NT2/D1 (cell line): ENCODE measurements at regions not wholly inside any gene's neighbourhood (a gene's known extent, or its start where the extent isn't known, plus 50 kb on each side); places are given as distances from the start of the nearest gene placed in this dataset.

ENCODE experiments used
- DNase-seq: peaks from one replicate; pipeline ENCODE4 v3.0.0-alpha.2; 2011; ENCODE audit warnings: low read depth, low spot score
- H3K27me3 ChIP-seq: 2 replicates; pipeline ENCODE4 v1.6.0; 2011; ENCODE audit warnings: mild to moderate bottlenecking; ENCODE audit not compliant: insufficient read length, insufficient read depth
- H3K36me3 ChIP-seq: 2 replicates; pipeline ENCODE4 v1.6.1; 2011; ENCODE audit warnings: mild to moderate bottlenecking, low read length, mixed read lengths; ENCODE audit not compliant: insufficient read depth, insufficient read length
- H3K4me1 ChIP-seq: 2 replicates; pipeline ENCODE4 v1.5.1; 2011; ENCODE audit not compliant: insufficient read depth, insufficient read length
- H3K4me3 ChIP-seq: 2 replicates; pipeline ENCODE4 v1.5.1; 2011; ENCODE audit warnings: low read depth; ENCODE audit not compliant: insufficient read length
- H3K9ac ChIP-seq: 2 replicates; pipeline ENCODE4 v1.6.0; 2011; ENCODE audit warnings: low read depth; ENCODE audit not compliant: insufficient read length
- H3K9me3 ChIP-seq: 2 replicates; pipeline ENCODE4 v1.5.1; 2011; ENCODE audit warnings: mild to moderate bottlenecking, low read length; ENCODE audit not compliant: insufficient read depth
- SUZ12 ChIP-seq: IDR thresholded peaks from 2 replicates; pipeline ENCODE4 v1.6.1; 2011; ENCODE audit not compliant: insufficient read length, insufficient read depth; ENCODE audit errors: extremely low read depth
- YY1 ChIP-seq: IDR thresholded peaks from 2 replicates; pipeline ENCODE4 v1.6.1; 2011; ENCODE audit not compliant: insufficient read length, insufficient read depth
- ZNF274 ChIP-seq: IDR thresholded peaks from 2 replicates; pipeline ENCODE4 v1.6.1; 2011; ENCODE audit warnings: mild to moderate bottlenecking, low read depth, low read length

DNA sequence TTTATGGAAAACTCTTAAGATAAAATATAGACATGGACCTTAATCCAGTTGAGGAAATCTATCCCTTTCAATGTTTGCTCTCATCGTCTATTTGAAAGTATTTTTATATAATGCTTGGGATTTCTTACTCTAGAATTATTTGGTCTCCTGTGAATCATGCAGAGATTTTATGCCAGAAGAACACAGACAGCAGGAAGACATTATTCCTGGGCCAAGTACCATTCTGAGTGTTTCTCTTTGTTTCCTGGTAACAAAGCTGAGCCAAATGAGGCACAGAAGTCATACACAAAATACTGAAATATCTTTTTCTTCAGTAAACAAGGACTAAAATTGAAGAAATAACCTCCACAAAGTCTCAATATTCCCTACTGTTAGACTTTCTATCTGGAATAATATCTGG lies 538.2 kb upstream of the EYS start:
- DNase-seq: no peak
- no peaks in the 10 kb centered on the region for H3K9me3 ChIP-seq
- no peak for TF ChIP-seq YY1
- TF ChIP-seq SUZ12: no peak
- no peak for TF ChIP-seq ZNF274
- H3K36me3 ChIP-seq: no peaks in the 10 kb centered on the region
- H3K4me3 ChIP-seq: no peak overlapping the region
- H3K9ac ChIP-seq: no peak overlapping the region
- no peaks in the 10 kb centered on the region for H3K4me1 ChIP-seq
- H3K27me3 ChIP-seq: no peaks in the 10 kb centered on the region

DNA sequence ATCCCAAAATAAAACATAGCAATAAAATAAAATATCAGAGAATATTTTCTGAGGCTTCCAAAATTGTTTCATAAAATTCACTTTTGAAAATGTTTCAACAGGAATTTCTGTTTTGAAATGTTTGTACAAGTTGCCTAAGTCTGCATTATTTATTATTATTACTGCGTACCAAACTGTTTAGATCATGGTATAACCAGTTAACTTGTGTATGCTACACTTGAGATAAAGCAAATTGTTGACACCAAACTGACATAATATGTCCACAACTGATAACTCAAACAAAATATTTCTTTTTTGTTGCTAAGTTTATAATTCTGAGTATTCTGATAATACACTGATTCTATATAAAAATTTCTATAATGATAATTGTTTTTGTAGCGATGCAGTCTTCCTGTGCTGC lies 531.8 kb upstream of the EYS start:
- Histone ChIP-seq H3K9ac (no peak overlapping the region), H3K4me1 (no peaks in the 10 kb centered on the region), H3K36me3 (no peaks in the 10 kb centered on the region), H3K4me3 (no peak overlapping the region), H3K9me3 (no peaks in the 10 kb centered on the region), H3K27me3 (no peaks in the 10 kb centered on the region)
- TF ChIP-seq SUZ12: no peak
- no peak for TF ChIP-seq ZNF274
- TF ChIP-seq YY1: no peak
- no peak for DNase-seq

- no peaks in the 10 kb centered on the region for H3K36me3 ChIP-seq
- no peak for DNase-seq
- no peak overlapping the region for H3K9ac ChIP-seq
- no peaks in the 10 kb centered on the region for H3K9me3 ChIP-seq
- H3K4me1 ChIP-seq: no peaks in the 10 kb centered on the region
- H3K27me3 ChIP-seq: no peaks in the 10 kb centered on the region
- no peak overlapping the region for H3K4me3 ChIP-seq
- TF ChIP-seq ZNF274 (no peak), SUZ12 (no peak), YY1 (no peak)
These were observed 525.9 kb upstream of the EYS start for GRCh38 chr6:66232890-66233289.

DNA sequence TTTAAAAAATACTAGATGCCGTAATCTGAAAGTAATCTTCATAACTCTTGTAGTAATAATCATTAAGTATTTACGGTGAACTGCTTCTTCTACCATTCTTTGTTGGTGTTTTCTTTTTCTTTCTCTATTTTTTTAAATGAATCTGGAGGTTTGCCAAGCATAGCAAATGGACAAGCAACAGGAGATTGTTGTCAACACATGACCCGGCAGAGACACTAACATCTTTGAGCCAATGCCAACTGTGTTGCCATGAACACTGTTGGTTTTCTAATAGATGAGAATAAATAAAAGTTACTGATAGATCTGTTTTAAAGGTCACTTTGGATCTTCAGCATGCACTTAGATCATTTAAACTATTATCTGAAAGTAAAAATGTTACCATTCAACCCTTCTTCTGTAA lies 523.6 kb upstream of the EYS start:
- H3K36me3 ChIP-seq: no peaks in the 10 kb centered on the region
- DNase-seq: no peak
- no peaks in the 10 kb centered on the region for H3K9me3 ChIP-seq
- no peaks in the 10 kb centered on the region for H3K4me1 ChIP-seq
- TF ChIP-seq ZNF274 (no peak), YY1 (no peak), SUZ12 (no peak)
- H3K9ac ChIP-seq: no peak overlapping the region
- no peak overlapping the region for H3K4me3 ChIP-seq
- no peaks in the 10 kb centered on the region for H3K27me3 ChIP-seq

DNA sequence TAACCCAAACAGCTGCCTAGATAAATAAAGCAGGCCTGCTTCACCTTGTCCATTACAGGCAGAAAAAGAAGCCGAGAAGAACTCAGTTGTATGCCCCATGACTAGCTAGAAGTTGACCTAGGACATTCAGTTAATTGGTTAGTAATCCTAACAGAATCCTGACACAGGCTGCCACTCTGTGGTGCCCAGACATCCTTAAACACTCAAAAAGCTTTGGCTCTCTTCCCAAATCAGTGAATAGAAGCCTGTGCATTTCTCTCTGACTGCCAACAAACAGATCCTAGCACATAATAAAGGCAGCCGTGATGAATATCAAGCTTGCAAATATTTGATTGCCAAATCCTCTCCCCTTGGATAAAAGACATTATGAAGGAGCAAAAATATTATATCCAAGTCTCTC lies 519.1 kb upstream of the EYS start:
- Histone ChIP-seq H3K27me3 (no peaks in the 10 kb centered on the region), H3K4me3 (no peak overlapping the region), H3K4me1 (no peaks in the 10 kb centered on the region), H3K36me3 (no peaks in the 10 kb centered on the region), H3K9me3 (no peaks in the 10 kb centered on the region), H3K9ac (no peak overlapping the region)
- DNase-seq: no peak
- no peak for TF ChIP-seq YY1
- no peak for TF ChIP-seq ZNF274
- no peak for TF ChIP-seq SUZ12

- H3K9me3 ChIP-seq: peaks cover 17% of the 10 kb centered on the region; the same call in 1 of the 2 replicates
- no peak for DNase-seq
These were observed 503.9 kb upstream of the EYS start for GRCh38 chr6:66210964-66211363.

DNA sequence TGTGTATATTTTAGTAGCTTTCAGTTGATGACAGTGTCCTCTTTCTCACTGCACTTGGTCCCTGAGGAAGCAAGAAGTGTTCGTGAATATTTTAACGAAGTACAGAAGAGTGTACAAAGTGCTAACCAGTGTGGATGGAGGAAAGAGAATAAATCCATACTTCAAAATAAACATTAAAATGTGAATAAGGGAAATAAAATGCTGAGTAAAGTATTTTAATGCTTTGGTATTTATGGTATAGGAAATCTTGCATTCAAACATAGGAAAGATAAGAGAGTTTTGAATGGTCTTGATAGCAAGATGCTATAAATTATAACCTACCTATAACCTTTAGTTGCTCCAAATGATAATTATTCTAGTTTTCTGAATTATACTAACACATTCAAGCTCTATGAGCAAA lies 493.4 kb upstream of the EYS start:
- no peaks in the 10 kb centered on the region for H3K4me1 ChIP-seq
- no peak overlapping the region for H3K9ac ChIP-seq
- TF ChIP-seq YY1 (no peak), SUZ12 (no peak), ZNF274 (no peak)
- H3K36me3 ChIP-seq: no peaks in the 10 kb centered on the region
- H3K9me3 ChIP-seq: peaks cover 4% of the 10 kb centered on the region; the same call in 1 of the 2 replicates
- no peak overlapping the region for H3K4me3 ChIP-seq
- H3K27me3 ChIP-seq: no peaks in the 10 kb centered on the region
- DNase-seq: no peak

More at GRCh38 chr6:66210964-66211363, 503.9 kb upstream of the EYS start:
- H3K36me3 ChIP-seq: no peaks in the 10 kb centered on the region
- no peaks in the 10 kb centered on the region for H3K4me1 ChIP-seq
- no peaks in the 10 kb centered on the region for H3K27me3 ChIP-seq
- no peak overlapping the region for H3K4me3 ChIP-seq
- no peak for TF ChIP-seq SUZ12
- TF ChIP-seq YY1: no peak
- TF ChIP-seq ZNF274: no peak
- no peak overlapping the region for H3K9ac ChIP-seq

DNA sequence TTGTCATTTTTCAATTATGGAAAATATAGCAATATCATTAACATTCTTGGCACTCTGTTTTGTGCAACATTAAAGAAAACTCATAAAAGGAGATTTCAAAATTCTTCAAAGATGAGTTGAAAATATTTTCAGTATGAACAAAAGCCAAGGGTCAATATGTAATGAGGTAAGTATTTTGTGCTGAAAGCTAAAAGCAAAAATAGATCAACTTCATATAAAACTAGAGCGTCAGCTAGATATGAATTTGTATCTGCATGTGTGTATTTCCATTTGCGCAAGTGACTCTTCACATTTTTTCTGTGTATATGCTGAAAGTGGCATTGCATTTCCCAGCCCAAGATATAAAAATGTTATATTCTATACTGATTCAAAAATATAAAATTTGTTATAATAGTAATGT lies 492.1 kb upstream of the EYS start:
- no peak for TF ChIP-seq ZNF274
- Histone ChIP-seq H3K4me3 (no peak overlapping the region), H3K36me3 (no peaks in the 10 kb centered on the region), H3K4me1 (no peaks in the 10 kb centered on the region), H3K9ac (no peak overlapping the region), H3K27me3 (no peaks in the 10 kb centered on the region), H3K9me3 (peaks cover 4% of the 10 kb centered on the region; the same call in 1 of the 2 replicates)
- no peak for DNase-seq
